ENCODE measurements at regions not wholly inside any gene's neighbourhood (a gene's known extent, or its start where the extent isn't known, plus 50 kb on each side); places are given as distances from the start of the nearest gene placed in this dataset.

- Histone ChIP-seq H3K27ac (ENCODE audit: low read depth in 1 of 3, low read length in 2 of 3) (peak overlapping the region in 1 of 3 donors; percentile 59), H3K27me3 (ENCODE audit: control insufficient read depth in 3 of 3, insufficient read depth in 3 of 3, low read length in 3 of 3) (peaks cover 0 to 2% (median 0%) of the 10 kb centered on the region in 3 donors), H3K4me1 (ENCODE audit: control insufficient read depth in 3 of 3, insufficient read depth in 2 of 3, low read depth in 1 of 3, low read length in 2 of 3) (no peaks in the 10 kb centered on the region), H3K4me3 (ENCODE audit: low read depth in 1 of 3, low read length in 3 of 3) (no peak overlapping the region), H3K9me3 (ENCODE audit: control insufficient read depth in 2 of 2, insufficient read depth in 1 of 2, low read depth in 1 of 2, low read length in 1 of 2) (no peaks in the 10 kb centered on the region), H3K36me3 (ENCODE audit: control insufficient read depth in 3 of 3, insufficient read depth in 2 of 3, low read depth in 1 of 3, low read length in 3 of 3) (no peaks in the 10 kb centered on the region)
- DNase-seq (peak in 1 of 2 donors; percentile 75), FAIRE-seq (no peak)
- WGBS, 3 donors = 7 to 26% (median 12%) methylated on average over 4 of the region's 4 CpGs
These were observed 321.1 kb downstream of the STIM2 start for GRCh38 chr4:27181693-27182092.

GRCh38 chr4:27182211-27182610, 321.6 kb downstream of the STIM2 start:
- WGBS, 3 donors = 87 to 97% (median 96%) methylated on average over 2 of the region's 2 CpGs
- Histone ChIP-seq H3K27ac (ENCODE audit: low read depth in 1 of 3, low read length in 2 of 3) (peak overlapping the region in 1 of 3 donors; percentile 59), H3K4me1 (ENCODE audit: control insufficient read depth in 3 of 3, insufficient read depth in 2 of 3, low read depth in 1 of 3, low read length in 2 of 3) (no peaks in the 10 kb centered on the region), H3K9me3 (ENCODE audit: control insufficient read depth in 2 of 2, insufficient read depth in 1 of 2, low read depth in 1 of 2, low read length in 1 of 2) (no peaks in the 10 kb centered on the region), H3K27me3 (ENCODE audit: control insufficient read depth in 3 of 3, insufficient read depth in 3 of 3, low read length in 3 of 3) (no peaks in the 10 kb centered on the region), H3K36me3 (ENCODE audit: control insufficient read depth in 3 of 3, insufficient read depth in 2 of 3, low read depth in 1 of 3, low read length in 3 of 3) (no peaks in the 10 kb centered on the region), H3K4me3 (ENCODE audit: low read depth in 1 of 3, low read length in 3 of 3) (no peak overlapping the region)
- FAIRE-seq = no peak
- peak in 1 of 2 donors; percentile 53 for DNase-seq

GRCh38 chr4:27184508-27185155, 324.0 kb downstream of the STIM2 start:
- no peaks in the 10 kb centered on the region for H3K36me3 ChIP-seq (ENCODE audit: control insufficient read depth in 3 of 3, insufficient read depth in 2 of 3, low read depth in 1 of 3, low read length in 3 of 3)
- FAIRE-seq = no peak
- no peak overlapping the region for H3K27ac ChIP-seq (ENCODE audit: low read depth in 1 of 3, low read length in 2 of 3)
- 47 to 54% (median 49%) methylated on average over 6 of the region's 6 CpGs for WGBS, 3 donors
- no peaks in the 10 kb centered on the region for H3K27me3 ChIP-seq (ENCODE audit: control insufficient read depth in 3 of 3, insufficient read depth in 3 of 3, low read length in 3 of 3)
- DNase-seq = no peak
- H3K4me1 ChIP-seq (ENCODE audit: control insufficient read depth in 3 of 3, insufficient read depth in 2 of 3, low read depth in 1 of 3, low read length in 2 of 3) = no peaks in the 10 kb centered on the region
- no peaks in the 10 kb centered on the region for H3K9me3 ChIP-seq (ENCODE audit: control insufficient read depth in 2 of 2, insufficient read depth in 1 of 2, low read depth in 1 of 2, low read length in 1 of 2)
- no peak overlapping the region for H3K4me3 ChIP-seq (ENCODE audit: low read depth in 1 of 3, low read length in 3 of 3)

GRCh38 chr4:27186710-27187109, 326.1 kb downstream of the STIM2 start:
- no peaks in the 10 kb centered on the region for H3K4me1 ChIP-seq (ENCODE audit: control insufficient read depth in 3 of 3, insufficient read depth in 2 of 3, low read depth in 1 of 3, low read length in 2 of 3)
- WGBS, 3 donors = 74 to 84% (median 77%) methylated on average over 4 of the region's 4 CpGs
- no peaks in the 10 kb centered on the region for H3K27me3 ChIP-seq (ENCODE audit: control insufficient read depth in 3 of 3, insufficient read depth in 3 of 3, low read length in 3 of 3)
- H3K36me3 ChIP-seq (ENCODE audit: control insufficient read depth in 3 of 3, insufficient read depth in 2 of 3, low read depth in 1 of 3, low read length in 3 of 3) = no peaks in the 10 kb centered on the region
- no peaks in the 10 kb centered on the region for H3K9me3 ChIP-seq (ENCODE audit: control insufficient read depth in 2 of 2, insufficient read depth in 1 of 2, low read depth in 1 of 2, low read length in 1 of 2)
- FAIRE-seq = no peak
- H3K4me3 ChIP-seq (ENCODE audit: low read depth in 1 of 3, low read length in 3 of 3) = no peak overlapping the region
- no peak overlapping the region for H3K27ac ChIP-seq (ENCODE audit: low read depth in 1 of 3, low read length in 2 of 3)
- no peak for DNase-seq

- H3K4me3 ChIP-seq (ENCODE audit: low read depth in 1 of 3, low read length in 3 of 3) = no peak overlapping the region
- H3K27ac ChIP-seq (ENCODE audit: low read depth in 1 of 3, low read length in 2 of 3) = no peak overlapping the region
- DNase-seq (no peak), FAIRE-seq (no peak)
- H3K36me3 ChIP-seq (ENCODE audit: control insufficient read depth in 3 of 3, insufficient read depth in 2 of 3, low read depth in 1 of 3, low read length in 3 of 3) = no peaks in the 10 kb centered on the region
- WGBS, 3 donors = 42 to 70% (median 58%) methylated on average over 2 of the region's 2 CpGs
- no peaks in the 10 kb centered on the region for H3K27me3 ChIP-seq (ENCODE audit: control insufficient read depth in 3 of 3, insufficient read depth in 3 of 3, low read length in 3 of 3)
- no peaks in the 10 kb centered on the region for H3K4me1 ChIP-seq (ENCODE audit: control insufficient read depth in 3 of 3, insufficient read depth in 2 of 3, low read depth in 1 of 3, low read length in 2 of 3)
- no peaks in the 10 kb centered on the region for H3K9me3 ChIP-seq (ENCODE audit: control insufficient read depth in 2 of 2, insufficient read depth in 1 of 2, low read depth in 1 of 2, low read length in 1 of 2)
These were observed 327.1 kb downstream of the STIM2 start for GRCh38 chr4:27187786-27188185.

- FAIRE-seq (no peak), DNase-seq (no peak)
- Histone ChIP-seq H3K4me1 (ENCODE audit: control insufficient read depth in 3 of 3, insufficient read depth in 2 of 3, low read depth in 1 of 3, low read length in 2 of 3) (no peaks in the 10 kb centered on the region), H3K27me3 (ENCODE audit: control insufficient read depth in 3 of 3, insufficient read depth in 3 of 3, low read length in 3 of 3) (no peaks in the 10 kb centered on the region), H3K27ac (ENCODE audit: low read depth in 1 of 3, low read length in 2 of 3) (no peak overlapping the region), H3K4me3 (ENCODE audit: low read depth in 1 of 3, low read length in 3 of 3) (no peak overlapping the region), H3K36me3 (ENCODE audit: control insufficient read depth in 3 of 3, insufficient read depth in 2 of 3, low read depth in 1 of 3, low read length in 3 of 3) (no peaks in the 10 kb centered on the region), H3K9me3 (ENCODE audit: control insufficient read depth in 2 of 2, insufficient read depth in 1 of 2, low read depth in 1 of 2, low read length in 1 of 2) (no peaks in the 10 kb centered on the region)
- 35 to 64% (median 53%) methylated on average over 6 of the region's 6 CpGs for WGBS, 3 donors
These were observed 329.0 kb downstream of the STIM2 start for GRCh38 chr4:27189683-27190082.

- Histone ChIP-seq H3K27me3 (ENCODE audit: control insufficient read depth in 3 of 3, insufficient read depth in 3 of 3, low read length in 3 of 3) (peaks cover 0 to 2% (median 0%) of the 10 kb centered on the region in 3 donors), H3K4me3 (ENCODE audit: low read depth in 1 of 3, low read length in 3 of 3) (no peak overlapping the region), H3K4me1 (ENCODE audit: control insufficient read depth in 3 of 3, insufficient read depth in 2 of 3, low read depth in 1 of 3, low read length in 2 of 3) (no peaks in the 10 kb centered on the region), H3K36me3 (ENCODE audit: control insufficient read depth in 3 of 3, insufficient read depth in 2 of 3, low read depth in 1 of 3, low read length in 3 of 3) (no peaks in the 10 kb centered on the region), H3K9me3 (ENCODE audit: control insufficient read depth in 2 of 2, insufficient read depth in 1 of 2, low read depth in 1 of 2, low read length in 1 of 2) (no peaks in the 10 kb centered on the region), H3K27ac (ENCODE audit: low read depth in 1 of 3, low read length in 2 of 3) (no peak overlapping the region)
- 11 to 41% (median 29%) methylated on average over 1 of the region's 1 CpG for WGBS, 3 donors
- no peak for DNase-seq
- FAIRE-seq = no peak
These were observed 331.0 kb downstream of the STIM2 start for GRCh38 chr4:27191592-27191991.

GRCh38 chr4:27194599-27195176, 334.0 kb downstream of the STIM2 start:
- Histone ChIP-seq H3K36me3 (ENCODE audit: control insufficient read depth in 3 of 3, insufficient read depth in 2 of 3, low read depth in 1 of 3, low read length in 3 of 3) (no peaks in the 10 kb centered on the region), H3K27me3 (ENCODE audit: control insufficient read depth in 3 of 3, insufficient read depth in 3 of 3, low read length in 3 of 3) (peaks cover 0 to 2% (median 0%) of the 10 kb centered on the region in 3 donors), H3K27ac (ENCODE audit: low read depth in 1 of 3, low read length in 2 of 3) (no peak overlapping the region), H3K4me1 (ENCODE audit: control insufficient read depth in 3 of 3, insufficient read depth in 2 of 3, low read depth in 1 of 3, low read length in 2 of 3) (no peaks in the 10 kb centered on the region), H3K9me3 (ENCODE audit: control insufficient read depth in 2 of 2, insufficient read depth in 1 of 2, low read depth in 1 of 2, low read length in 1 of 2) (no peaks in the 10 kb centered on the region), H3K4me3 (ENCODE audit: low read depth in 1 of 3, low read length in 3 of 3) (no peak overlapping the region)
- 9 to 51% (median 34%) methylated on average over 2 of the region's 2 CpGs for WGBS, 3 donors
- peak in 1 of 2 donors; percentile 16 for DNase-seq
- FAIRE-seq = no peak

GRCh38 chr4:27198246-27198645, 337.6 kb downstream of the STIM2 start:
- FAIRE-seq (no peak), DNase-seq (no peak)
- Histone ChIP-seq H3K27ac (ENCODE audit: low read depth in 1 of 3, low read length in 2 of 3) (no peak overlapping the region), H3K36me3 (ENCODE audit: control insufficient read depth in 3 of 3, insufficient read depth in 2 of 3, low read depth in 1 of 3, low read length in 3 of 3) (no peaks in the 10 kb centered on the region), H3K4me3 (ENCODE audit: low read depth in 1 of 3, low read length in 3 of 3) (no peak overlapping the region), H3K9me3 (ENCODE audit: control insufficient read depth in 2 of 2, insufficient read depth in 1 of 2, low read depth in 1 of 2, low read length in 1 of 2) (no peaks in the 10 kb centered on the region), H3K27me3 (ENCODE audit: control insufficient read depth in 3 of 3, insufficient read depth in 3 of 3, low read length in 3 of 3) (peaks cover 0 to 2% (median 0%) of the 10 kb centered on the region in 3 donors), H3K4me1 (ENCODE audit: control insufficient read depth in 3 of 3, insufficient read depth in 2 of 3, low read depth in 1 of 3, low read length in 2 of 3) (no peaks in the 10 kb centered on the region)
- WGBS, 3 donors = 20 to 37% (median 34%) methylated on average over 2 of the region's 2 CpGs
